IMR-90 (cell line): ENCODE measurements at regions not wholly inside any gene's neighbourhood (a gene's known extent, or its start where the extent isn't known, plus 50 kb on each side); places are given as distances from the start of the nearest gene placed in this dataset.

Experiments
- ATAC-seq: fragments of 200-7000 bp; cut with Tn5 transposase; 2 replicates; pipeline ENCODE4 v1.9.1; 2020; ENCODE audit warnings: low read depth, mild to moderate bottlenecking, moderate library complexity
- BruUV-seq: library from RNA; stranded (reverse); fragments of 400-500 nt; replicated peaks from 2 replicates; lab custom pipeline; 2021; lab: Mats Ljungman, UMichigan
- CTCF ChIA-PET: fragments of 300-600 bp; formaldehyde crosslinking; extraction: SDS; loops from one replicate; lab custom pipeline; 2021; ENCODE audit warnings: antibody characterized with exemption; lab: Yijun Ruan, JAX
- POLR2A ChIA-PET: fragments of 300-600 bp; sonication (Branson Sonifier 250); formaldehyde crosslinking; loops from one replicate; lab custom pipeline; 2022; ENCODE audit warnings: antibody characterized with exemption; ENCODE audit not compliant: unreplicated experiment; lab: Charles Lee
- DNase-seq: peaks from one replicate; pipeline ENCODE4 v3.0.0; 2013
- H2AFZ ChIP-seq: replicated peaks from 2 replicates; pipeline ENCODE3; 2013; ENCODE audit warnings: low read length, mild to moderate bottlenecking; ENCODE audit not compliant: poor library complexity
- H2AK5ac ChIP-seq: 2 replicates; pipeline ENCODE4 v1.6.1; 2013; ENCODE audit warnings: low read depth, low read length, inconsistent platforms
- H2AK9ac ChIP-seq: replicated peaks from 2 replicates; pipeline ENCODE3; 2013; ENCODE audit warnings: mild to moderate bottlenecking, low read depth, low read length, moderate library complexity; ENCODE audit not compliant: poor library complexity
- H2BK120ac ChIP-seq: 2 replicates; pipeline ENCODE4 v1.6.1; 2013; ENCODE audit warnings: low read depth, low read length, inconsistent platforms
- H2BK15ac ChIP-seq: 3 replicates; pipeline ENCODE4 v1.6.1; 2013; ENCODE audit warnings: low read depth, low read length, inconsistent platforms
- H2BK20ac ChIP-seq: 2 replicates; pipeline ENCODE4 v1.6.1; 2013; ENCODE audit warnings: low read depth, mild to moderate bottlenecking, inconsistent platforms, low read length, moderate library complexity
- H2BK5ac ChIP-seq: 2 replicates; pipeline ENCODE4 v1.6.1; 2013; ENCODE audit warnings: mild to moderate bottlenecking, low read depth, low read length, inconsistent platforms; ENCODE audit not compliant: poor library complexity, severe bottlenecking
- H3K14ac ChIP-seq: replicated peaks from 2 replicates; pipeline ENCODE4 v1.6.1; 2013; ENCODE audit warnings: low read depth, low read length, inconsistent platforms
- H3K18ac ChIP-seq: 2 replicates; pipeline ENCODE4 v1.6.1; 2013; ENCODE audit warnings: low read depth, low read length, control low read depth
- H3K23ac ChIP-seq: 2 replicates; pipeline ENCODE4 v1.6.1; 2013; ENCODE audit warnings: low read depth, low read length, inconsistent platforms
- H3K27ac ChIP-seq: 2 replicates; pipeline ENCODE4 v1.5.1; 2013; ENCODE audit warnings: mild to moderate bottlenecking, control low read depth, low read length; ENCODE audit not compliant: insufficient read depth
- H3K27me3 ChIP-seq: 2 replicates; pipeline ENCODE4 v1.6.1; 2013; ENCODE audit warnings: low read length; ENCODE audit not compliant: control insufficient read depth, insufficient read depth
- H3K36me3 ChIP-seq: 2 replicates; pipeline ENCODE4 v1.6.1; 2013; ENCODE audit warnings: low read length, mixed read lengths; ENCODE audit not compliant: control insufficient read depth, insufficient read depth
- H3K4ac ChIP-seq: 2 replicates; pipeline ENCODE4 v1.6.1; 2013; ENCODE audit warnings: low read depth, low read length, inconsistent platforms
- H3K4me1 ChIP-seq: 2 replicates; pipeline ENCODE4 v1.6.1; 2013; ENCODE audit warnings: low read length, mixed read lengths; ENCODE audit not compliant: control insufficient read depth, insufficient read depth
- H3K4me2 ChIP-seq: 2 replicates; pipeline ENCODE4 v1.6.1; 2013; ENCODE audit warnings: low read depth, mild to moderate bottlenecking, control low read depth, low read length, moderate library complexity
- H3K4me3 ChIP-seq: 2 replicates; pipeline ENCODE4 v1.5.1; 2013; ENCODE audit warnings: low read depth, mild to moderate bottlenecking, control low read depth, low read length, moderate library complexity; ENCODE audit not compliant: insufficient read depth
- H3K56ac ChIP-seq: 2 replicates; pipeline ENCODE4 v1.6.1; 2013; ENCODE audit warnings: low read length, inconsistent platforms; ENCODE audit not compliant: insufficient read depth; ENCODE audit errors: extremely low read depth
- H3K79me1 ChIP-seq, 2 experiments: 2 replicates each; pipeline ENCODE4 v1.6.1; 2013; ENCODE audit warnings: low read length in 2 of 2, inconsistent platforms in 1 of 2, low read depth in 1 of 2
- H3K9ac ChIP-seq: 2 replicates; pipeline ENCODE4 v1.6.1; 2013; ENCODE audit warnings: low read depth, low read length, control low read depth
- H3K9me1 ChIP-seq: 2 replicates; pipeline ENCODE4 v1.6.1; 2013; ENCODE audit warnings: low read length, inconsistent platforms; ENCODE audit not compliant: insufficient read depth
- H3K9me3 ChIP-seq: 2 replicates; pipeline ENCODE4 v1.6.1; 2013; ENCODE audit warnings: low read length; ENCODE audit not compliant: control insufficient read depth, insufficient read depth
- H4K20me1 ChIP-seq: 2 replicates; pipeline ENCODE4 v1.6.1; 2013; ENCODE audit warnings: low read length, inconsistent platforms; ENCODE audit not compliant: insufficient read depth
- H4K5ac ChIP-seq: 2 replicates; pipeline ENCODE4 v1.6.1; 2013; ENCODE audit warnings: mild to moderate bottlenecking, low read depth, low read length, control low read depth
- H4K8ac ChIP-seq, 2 experiments: 2 replicates each; pipeline ENCODE4 v1.6.1; 2013; ENCODE audit warnings: low read depth in 2 of 2, low read length in 2 of 2, control low read depth in 1 of 2, inconsistent platforms in 1 of 2
- H4K91ac ChIP-seq: 2 replicates; pipeline ENCODE4 v1.6.1; 2013; ENCODE audit warnings: low read depth, low read length, inconsistent platforms; ENCODE audit not compliant: insufficient read depth
- BHLHE40 ChIP-seq: fragments of 150-350 bp; IDR thresholded peaks from 2 replicates; pipeline ENCODE4 v1.6.1; 2016; ENCODE audit warnings: mild to moderate bottlenecking, low read depth, low read length
- CEBPB ChIP-seq: IDR thresholded peaks from 2 replicates; pipeline ENCODE4 v1.6.1; 2012; ENCODE audit warnings: low read depth, low read length, improper control_type of control experiment
- CHD1 ChIP-seq: IDR thresholded peaks from 2 replicates; pipeline ENCODE4 v1.6.1; 2012; ENCODE audit warnings: low read depth, low read length, improper control_type of control experiment
- CTCF ChIP-seq: conservative IDR thresholded peaks from 2 replicates; pipeline ENCODE4 v1.5.1; 2012; ENCODE audit warnings: mild to moderate bottlenecking, low read depth, low read length, improper control_type of control experiment
- FOS ChIP-seq: fragments of 150-350 bp; IDR thresholded peaks from 2 replicates; pipeline ENCODE4 v1.6.1; 2016; ENCODE audit warnings: low read depth, low read length
- MAFK ChIP-seq: IDR thresholded peaks from 2 replicates; pipeline ENCODE4 v1.6.1; 2012; ENCODE audit warnings: low read depth, low read length, improper control_type of control experiment
- MAZ ChIP-seq: IDR thresholded peaks from 2 replicates; pipeline ENCODE4 v1.6.1; 2012; ENCODE audit warnings: low read depth, mild to moderate bottlenecking, low read length, improper control_type of control experiment, moderate library complexity, borderline replicate concordance
- MXI1 ChIP-seq: IDR thresholded peaks from 2 replicates; pipeline ENCODE4 v1.6.1; 2012; ENCODE audit warnings: low read depth, mild to moderate bottlenecking, low read length, moderate library complexity, borderline replicate concordance
- NFE2L2 ChIP-seq: fragments of 150-350 bp; IDR thresholded peaks from 2 replicates; pipeline ENCODE4 v1.6.1; 2016; ENCODE audit warnings: low read depth, mild to moderate bottlenecking, low read length
- POLR2A ChIP-seq: IDR thresholded peaks from 2 replicates; pipeline ENCODE4 v1.6.1; 2012; ENCODE audit warnings: mild to moderate bottlenecking, low read depth, low read length
- RAD21 ChIP-seq: IDR thresholded peaks from 2 replicates; pipeline ENCODE4 v1.6.1; 2012; ENCODE audit warnings: low read length, improper control_type of control experiment
- RCOR1 ChIP-seq: IDR thresholded peaks from 2 replicates; pipeline ENCODE4 v1.6.1; 2012; ENCODE audit warnings: mild to moderate bottlenecking, low read length, improper control_type of control experiment; ENCODE audit not compliant: insufficient replicate concordance
- RFX5 ChIP-seq: IDR thresholded peaks from 2 replicates; pipeline ENCODE4 v1.8.0; 2012; ENCODE audit warnings: low read depth, mild to moderate bottlenecking, low read length, moderate library complexity
- SMC3 ChIP-seq: fragments of 150-350 bp; IDR thresholded peaks from 2 replicates; pipeline ENCODE4 v1.6.1; 2016; ENCODE audit warnings: low read depth, mild to moderate bottlenecking, antibody characterized with exemption, low read length, moderate library complexity
- WGBS, 2 experiments: methylation state at CpG; one replicate each; pipeline versions ENCODE4 v1.1.5 to v1.1.7; 2013; ENCODE audit warnings: missing lambda C conversion rate in 2 of 2; ENCODE audit not compliant: insufficient read length in 1 of 2; ENCODE audit errors: extremely low coverage in 2 of 2; 5-methylcytosine and 5-hydroxymethylcytosine counted together
- dilution Hi-C: fragments of 300-500 bp; cut with HindIII; formaldehyde crosslinking; loops from one replicate; pipeline ENCODE4 v1.14.3; 2018; ENCODE audit warnings: low sequenced_read_pairs; ENCODE audit not compliant: unreplicated experiment
- in situ Hi-C: fragments of 300-500 bp; cut with MboI; formaldehyde crosslinking; loops from 3 replicates; pipeline ENCODE4 v1.14.3; 2019; ENCODE audit warnings: low sequenced_read_pairs, inconsistent platforms, mixed read lengths
- intact Hi-C: fragments of 100-400 bp; cut with micrococcal nuclease; formaldehyde crosslinking; loops from 2 replicates; pipeline ENCODE4 v1.10.0; 2022
- TF ChIP-seq, protein P1 (sequence below): fragments of 150-350 bp; IDR thresholded peaks from 2 replicates; pipeline ENCODE4 v1.6.1; 2017; ENCODE audit warnings: mild to moderate bottlenecking, antibody characterized with exemption, low read length, low read depth
- TF ChIP-seq, protein P2 (sequence below): fragments of 150-350 bp; IDR thresholded peaks from 2 replicates; pipeline ENCODE4 v1.6.1; 2016; ENCODE audit warnings: low read depth, mild to moderate bottlenecking, low read length, moderate library complexity, borderline replicate concordance

DNA sequence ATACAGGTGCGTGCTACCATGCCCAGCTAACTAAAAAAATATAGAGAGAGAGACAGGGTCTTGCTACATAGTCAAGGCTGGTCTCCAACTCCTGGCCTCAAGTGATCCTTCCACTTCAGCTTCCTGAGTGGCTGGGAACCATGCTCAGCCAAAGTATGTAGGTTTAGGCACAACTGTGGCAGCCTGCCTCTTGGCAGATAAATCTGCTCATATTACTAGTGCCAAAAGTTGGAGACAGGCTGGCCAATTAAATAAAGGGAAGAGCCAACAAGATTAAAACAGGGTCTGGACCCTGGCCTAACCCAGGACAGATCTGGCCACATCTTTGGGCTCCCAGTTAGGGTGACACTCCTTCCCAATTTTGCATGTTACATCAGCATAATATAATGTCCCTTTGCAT is 151.7 kb downstream of the CBLN1 start:
- no peak overlapping the region for H3K4me2 ChIP-seq
- DNase-seq (no peak), ATAC-seq (no peak)
- intact Hi-C loops (no loop called here), in situ Hi-C loops (no loop called here), dilution Hi-C loops (no loop called here)
- no peak overlapping the region for H3K14ac ChIP-seq
- ChIA-PET POLR2A (no interaction called here), CTCF (no interaction called here)
- H3K23ac ChIP-seq, result no peak overlapping the region
- H3K9me1 ChIP-seq, result no peaks in the 10 kb centered on the region
- H4K91ac ChIP-seq, result no peak overlapping the region
- no peaks in the 10 kb centered on the region for H3K27me3 ChIP-seq
- H2AK9ac ChIP-seq, result no peak overlapping the region
- no peak overlapping the region for H3K27ac ChIP-seq
- H2BK15ac ChIP-seq, result no peak overlapping the region
- H3K9ac ChIP-seq, result no peak overlapping the region
- H2BK20ac ChIP-seq, result no peak overlapping the region
- H4K8ac ChIP-seq, result no peak overlapping the region
- no peak overlapping the region for H3K4me3 ChIP-seq
- no peaks in the 10 kb centered on the region for H3K36me3 ChIP-seq
- H2AK5ac ChIP-seq, result no peak overlapping the region
- BruUV-seq, result no TSS peak
- no peak overlapping the region for H2BK120ac ChIP-seq
- no peak overlapping the region for H3K18ac ChIP-seq
- no peak overlapping the region for H3K4ac ChIP-seq
- no peak overlapping the region for H4K5ac ChIP-seq
- H3K4me1 ChIP-seq, result no peaks in the 10 kb centered on the region
- no peak for TF ChIP-seq RAD21
- no peak for TF ChIP-seq POLR2A
- no peak for TF ChIP-seq FOS
- no peak for TF ChIP-seq MXI1
- TF ChIP-seq CTCF, result no peak
- no peak for TF ChIP-seq CHD1
- TF ChIP-seq, protein P1, sequence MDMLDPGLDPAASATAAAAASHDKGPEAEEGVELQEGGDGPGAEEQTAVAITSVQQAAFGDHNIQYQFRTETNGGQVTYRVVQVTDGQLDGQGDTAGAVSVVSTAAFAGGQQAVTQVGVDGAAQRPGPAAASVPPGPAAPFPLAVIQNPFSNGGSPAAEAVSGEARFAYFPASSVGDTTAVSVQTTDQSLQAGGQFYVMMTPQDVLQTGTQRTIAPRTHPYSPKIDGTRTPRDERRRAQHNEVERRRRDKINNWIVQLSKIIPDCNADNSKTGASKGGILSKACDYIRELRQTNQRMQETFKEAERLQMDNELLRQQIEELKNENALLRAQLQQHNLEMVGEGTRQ, result no peak
- TF ChIP-seq NFE2L2, result no peak
- TF ChIP-seq RFX5, result no peak
- TF ChIP-seq MAFK, result no peak
- no peak for TF ChIP-seq RCOR1
- no peak for TF ChIP-seq BHLHE40
- no peak for TF ChIP-seq CEBPB
- no peak for TF ChIP-seq SMC3
- TF ChIP-seq MAZ, result no peak
- TF ChIP-seq, protein P2, sequence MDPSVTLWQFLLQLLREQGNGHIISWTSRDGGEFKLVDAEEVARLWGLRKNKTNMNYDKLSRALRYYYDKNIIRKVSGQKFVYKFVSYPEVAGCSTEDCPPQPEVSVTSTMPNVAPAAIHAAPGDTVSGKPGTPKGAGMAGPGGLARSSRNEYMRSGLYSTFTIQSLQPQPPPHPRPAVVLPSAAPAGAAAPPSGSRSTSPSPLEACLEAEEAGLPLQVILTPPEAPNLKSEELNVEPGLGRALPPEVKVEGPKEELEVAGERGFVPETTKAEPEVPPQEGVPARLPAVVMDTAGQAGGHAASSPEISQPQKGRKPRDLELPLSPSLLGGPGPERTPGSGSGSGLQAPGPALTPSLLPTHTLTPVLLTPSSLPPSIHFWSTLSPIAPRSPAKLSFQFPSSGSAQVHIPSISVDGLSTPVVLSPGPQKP, result no peak
- H2AFZ ChIP-seq, result no peak overlapping the region
- H3K79me1 ChIP-seq, result no peaks in the 10 kb centered on the region
- no peak overlapping the region for H2BK5ac ChIP-seq
- no peaks in the 10 kb centered on the region for H4K20me1 ChIP-seq
- no CpG with 5 or more reads among the region's 1 CpG for WGBS, 2 experiments
- H3K56ac ChIP-seq, result no peak overlapping the region
- no peaks in the 10 kb centered on the region for H3K9me3 ChIP-seq
